HEK293 (cell line): ENCODE measurements at regions not wholly inside any gene's neighbourhood (a gene's known extent, or its start where the extent isn't known, plus 50 kb on each side); places are given as distances from the start of the nearest gene placed in this dataset.

Experiments used
- CTCF ChIP-seq: fragments of 450-650 bp; formaldehyde crosslinking; IDR thresholded peaks from 2 replicates; pipeline ENCODE4 v1.5.1; 2016; ENCODE audit warnings: missing biosample characterization, missing genetic modification characterization
- IKZF3 ChIP-seq: fragments of 450-650 bp; IDR thresholded peaks from 2 replicates; pipeline ENCODE4 v1.5.0; 2018; ENCODE audit warnings: missing biosample characterization, mild to moderate bottlenecking, missing genetic modification characterization, moderate library complexity
- KLF16 ChIP-seq: fragments of 450-650 bp; formaldehyde crosslinking; IDR thresholded peaks from 2 replicates; pipeline ENCODE4 v1.5.1; 2017; ENCODE audit warnings: missing biosample characterization, missing genetic modification characterization
- MYNN ChIP-seq: fragments of 450-650 bp; formaldehyde crosslinking; IDR thresholded peaks from 2 replicates; pipeline ENCODE4 v1.5.1; 2016; ENCODE audit warnings: missing biosample characterization, missing genetic modification characterization, borderline replicate concordance
- ZFP37 ChIP-seq: fragments of 450-650 bp; formaldehyde crosslinking; IDR thresholded peaks from 2 replicates; pipeline ENCODE4 v1.5.1; 2016; ENCODE audit warnings: missing biosample characterization, missing genetic modification characterization
- ZNF335 ChIP-seq: fragments of 450-650 bp; formaldehyde crosslinking; conservative IDR thresholded peaks from 2 replicates; pipeline ENCODE4 v1.5.1; 2016; ENCODE audit warnings: missing biosample characterization, missing genetic modification characterization
- ZNF48 ChIP-seq: fragments of 450-650 bp; formaldehyde crosslinking; IDR thresholded peaks from 2 replicates; pipeline ENCODE4 v1.5.1; 2016; ENCODE audit warnings: missing biosample characterization, missing genetic modification characterization
- ZNF555 ChIP-seq: fragments of 450-650 bp; formaldehyde crosslinking; conservative IDR thresholded peaks from 2 replicates; pipeline ENCODE4 v1.5.1; 2017; ENCODE audit warnings: missing biosample characterization, mild to moderate bottlenecking, missing genetic modification characterization, inconsistent platforms
- ZNF792 ChIP-seq: fragments of 450-650 bp; formaldehyde crosslinking; IDR thresholded peaks from 2 replicates; pipeline ENCODE4 v1.5.1; 2016; ENCODE audit warnings: missing biosample characterization, missing genetic modification characterization
- TF ChIP-seq, protein P1 (sequence below): fragments of 450-650 bp; formaldehyde crosslinking; IDR thresholded peaks from 2 replicates; pipeline ENCODE4 v1.5.1; 2016; ENCODE audit warnings: missing biosample characterization, missing genetic modification characterization, low read depth
- TF ChIP-seq, protein P2 (sequence below): fragments of 450-650 bp; IDR thresholded peaks from 2 replicates; pipeline ENCODE4 v1.5.1; 2018; ENCODE audit warnings: missing biosample characterization, mild to moderate bottlenecking, missing genetic modification characterization
- TF ChIP-seq, protein P3 (sequence below): fragments of 450-650 bp; formaldehyde crosslinking; IDR thresholded peaks from 2 replicates; pipeline ENCODE4 v1.5.1; 2016; ENCODE audit warnings: missing biosample characterization, missing genetic modification characterization

- TF ChIP-seq CTCF (no peak), ZNF335 (tag by site-specific recombination) (no peak), ZNF792 (tag by site-specific recombination) (no peak), MYNN (tag by site-specific recombination) (no peak), ZNF555 (tag by site-specific recombination) (no peak), ZFP37 (no peak), IKZF3 (tag by site-specific recombination) (no peak), KLF16 (tag by site-specific recombination) (no peak), ZNF48 (no peak)
- TF ChIP-seq, protein P1, sequence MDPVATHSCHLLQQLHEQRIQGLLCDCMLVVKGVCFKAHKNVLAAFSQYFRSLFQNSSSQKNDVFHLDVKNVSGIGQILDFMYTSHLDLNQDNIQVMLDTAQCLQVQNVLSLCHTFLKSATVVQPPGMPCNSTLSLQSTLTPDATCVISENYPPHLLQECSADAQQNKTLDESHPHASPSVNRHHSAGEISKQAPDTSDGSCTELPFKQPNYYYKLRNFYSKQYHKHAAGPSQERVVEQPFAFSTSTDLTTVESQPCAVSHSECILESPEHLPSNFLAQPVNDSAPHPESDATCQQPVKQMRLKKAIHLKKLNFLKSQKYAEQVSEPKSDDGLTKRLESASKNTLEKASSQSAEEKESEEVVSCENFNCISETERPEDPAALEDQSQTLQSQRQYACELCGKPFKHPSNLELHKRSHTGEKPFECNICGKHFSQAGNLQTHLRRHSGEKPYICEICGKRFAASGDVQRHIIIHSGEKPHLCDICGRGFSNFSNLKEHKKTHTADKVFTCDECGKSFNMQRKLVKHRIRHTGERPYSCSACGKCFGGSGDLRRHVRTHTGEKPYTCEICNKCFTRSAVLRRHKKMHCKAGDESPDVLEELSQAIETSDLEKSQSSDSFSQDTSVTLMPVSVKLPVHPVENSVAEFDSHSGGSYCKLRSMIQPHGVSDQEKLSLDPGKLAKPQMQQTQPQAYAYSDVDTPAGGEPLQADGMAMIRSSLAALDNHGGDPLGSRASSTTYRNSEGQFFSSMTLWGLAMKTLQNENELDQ: no peak
- TF ChIP-seq, protein P2, sequence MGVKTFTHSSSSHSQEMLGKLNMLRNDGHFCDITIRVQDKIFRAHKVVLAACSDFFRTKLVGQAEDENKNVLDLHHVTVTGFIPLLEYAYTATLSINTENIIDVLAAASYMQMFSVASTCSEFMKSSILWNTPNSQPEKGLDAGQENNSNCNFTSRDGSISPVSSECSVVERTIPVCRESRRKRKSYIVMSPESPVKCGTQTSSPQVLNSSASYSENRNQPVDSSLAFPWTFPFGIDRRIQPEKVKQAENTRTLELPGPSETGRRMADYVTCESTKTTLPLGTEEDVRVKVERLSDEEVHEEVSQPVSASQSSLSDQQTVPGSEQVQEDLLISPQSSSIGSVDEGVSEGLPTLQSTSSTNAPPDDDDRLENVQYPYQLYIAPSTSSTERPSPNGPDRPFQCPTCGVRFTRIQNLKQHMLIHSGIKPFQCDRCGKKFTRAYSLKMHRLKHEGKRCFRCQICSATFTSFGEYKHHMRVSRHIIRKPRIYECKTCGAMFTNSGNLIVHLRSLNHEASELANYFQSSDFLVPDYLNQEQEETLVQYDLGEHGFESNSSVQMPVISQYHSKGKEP (tag by site-specific recombination): no peak
- TF ChIP-seq, protein P3, sequence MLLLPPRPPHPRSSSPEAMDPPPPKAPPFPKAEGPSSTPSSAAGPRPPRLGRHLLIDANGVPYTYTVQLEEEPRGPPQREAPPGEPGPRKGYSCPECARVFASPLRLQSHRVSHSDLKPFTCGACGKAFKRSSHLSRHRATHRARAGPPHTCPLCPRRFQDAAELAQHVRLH (tag by site-specific recombination): no peak
These were observed 1262.3 kb downstream of the GRIK2 start for GRCh38 chr6:102655823-102656222.
